ENCODE measurements at regions not wholly inside any gene's neighbourhood (a gene's known extent, or its start where the extent isn't known, plus 50 kb on each side); places are given as distances from the start of the nearest gene placed in this dataset.

- Histone ChIP-seq H3K9me2 (ENCODE audit: insufficient read depth) (no peaks in the 10 kb centered on the region), H3K36me3 (ENCODE audit: control insufficient read depth in 1 of 2, insufficient read depth in 2 of 2, low read length in 2 of 2) (no peaks in the 10 kb centered on the region), H4K20me1 (ENCODE audit: insufficient read depth) (no peaks in the 10 kb centered on the region), H2AFZ (ENCODE audit: low read depth, low read length, poor library complexity, severe bottlenecking) (no peak overlapping the region), H3K9ac (ENCODE audit: low read length) (no peak overlapping the region), H3K4me2 (ENCODE audit: low read length) (no peak overlapping the region), H3K79me2 (ENCODE audit: insufficient read depth, low read length) (no peaks in the 10 kb centered on the region), H3K4me1 (ENCODE audit: control insufficient read depth in 1 of 2, insufficient read depth in 2 of 2, low read length in 2 of 2) (no peaks in the 10 kb centered on the region), H3K9me3 (ENCODE audit: control insufficient read depth in 1 of 2, insufficient read depth in 1 of 2, low read depth in 1 of 2, low read length in 2 of 2) (no peaks in the 10 kb centered on the region), H3K4me3 (replicated peaks in 1 of 2; ENCODE audit: low read depth in 1 of 2, low read length in 2 of 2) (no peak overlapping the region), H3K27me3 (ENCODE audit: insufficient read depth, low read length) (no peaks in the 10 kb centered on the region), H3K27ac (ENCODE audit: low read depth, low read length) (no peak overlapping the region)
- DNase-seq (ENCODE audit: low read depth, low spot score) (no peak), ATAC-seq (no peak)
- POLR2A ChIA-PET, result no interaction called here
- intact Hi-C loops (cut with micrococcal nuclease), result no loop called here
- TF ChIP-seq RAD21 (IDR thresholded peaks at IDR 0.05; ENCODE audit: low read depth) (no peak), YY1 (IDR thresholded peaks at IDR 0.05; ENCODE audit: extremely low read depth, insufficient replicate concordance, low read depth, low read length) (no peak), CEBPB (IDR thresholded peaks at IDR 0.05; ENCODE audit: low read depth) (no peak), FOSL1 (IDR thresholded peaks at IDR 0.05; ENCODE audit: low read depth) (no peak), MAX (IDR thresholded peaks at IDR 0.05) (no peak), POLR2AphosphoS5 (IDR thresholded peaks at IDR 0.05; ENCODE audit: low read depth, low read length) (no peak), TCF7L2 (IDR thresholded peaks at IDR 0.05; ENCODE audit: borderline replicate concordance, extremely low read depth, insufficient read depth, insufficient read length) (no peak), EZH2 (IDR thresholded peaks at IDR 0.05) (no peak), EZH2phosphoT487 (IDR thresholded peaks at IDR 0.05; ENCODE audit: borderline replicate concordance) (no peak), CTCF (IDR thresholded peaks at IDR 0.05 in 2 of 3, conservative IDR thresholded peaks at IDR 0.05 in 1 of 3; ENCODE audit: borderline replicate concordance in 1 of 3, insufficient read depth in 1 of 3, low read depth in 2 of 3, low read length in 2 of 3) (no peak), ATF3 (IDR thresholded peaks at IDR 0.05) (no peak), POLR2A (IDR thresholded peaks at IDR 0.05; ENCODE audit: borderline replicate concordance, extremely low read depth, insufficient read depth, insufficient read length) (no peak)
- BruUV-seq (replicated peaks), result no TSS peak
- RAD21 ChIA-PET (ENCODE audit: low non-redundant PET in 1 of 2, low total read pairs in 2 of 2, uncharacterized antibody in 2 of 2, unreplicated experiment in 2 of 2), result no interaction called here
- CTCF ChIA-PET, result no interaction called here
These were observed 110.5 kb upstream of the CD180 start for GRCh38 chr5:67306965-67307607.
